ENCODE measurements at regions not wholly inside any gene's neighbourhood (a gene's known extent, or its start where the extent isn't known, plus 50 kb on each side); places are given as distances from the start of the nearest gene placed in this dataset.

DNA sequence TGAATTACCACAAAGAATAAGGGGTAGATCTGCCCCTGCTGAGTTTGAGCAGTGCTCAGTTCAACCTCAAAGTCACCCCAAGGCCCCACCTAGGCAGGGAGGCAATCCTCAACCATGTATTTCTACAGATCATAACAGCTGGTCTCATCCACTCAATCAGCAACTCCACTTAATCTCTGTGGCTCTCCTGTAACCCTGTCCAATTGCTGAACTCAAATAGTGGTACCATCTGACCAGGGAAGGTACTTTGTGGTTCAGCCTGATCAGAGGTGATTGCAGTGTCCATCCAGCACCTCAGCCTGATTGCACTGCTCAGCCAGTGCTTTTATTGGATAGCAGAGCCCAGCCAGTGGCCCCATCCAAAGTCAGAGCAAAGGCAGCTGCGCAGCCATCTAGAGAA lies 91.0 kb upstream of the SLC4A10 start:
- ChIA-PET CTCF (ENCODE audit: low intra/inter-chr PET ratio) (no interaction called here), POLR2A (no interaction called here)
- intact Hi-C loops (cut with micrococcal nuclease) (no loop called here), in situ Hi-C loops (cut with MboI) (no loop called here)
- no peak overlapping the region for H2AFZ ChIP-seq (ENCODE audit: low read depth, low read length)
- no peaks in the 10 kb centered on the region for H3K79me2 ChIP-seq (ENCODE audit: control insufficient read depth, insufficient read depth, low read length)
- no peak overlapping the region for H3K4me2 ChIP-seq (ENCODE audit: insufficient read depth, low read length)
- BruUV-seq (replicated peaks): no TSS peak
- no peaks in the 10 kb centered on the region for H3K36me3 ChIP-seq (ENCODE audit: control insufficient read depth, insufficient read depth, low read length)
- no peak for DNase-seq (ENCODE audit: extremely low read depth in 1 of 4, low spot score in 3 of 4)
- no peaks in the 10 kb centered on the region for H3K9me3 ChIP-seq (replicated peaks; ENCODE audit: control insufficient read depth, insufficient read depth, low read depth, low read length)
- WGBS (ENCODE audit: insufficient coverage, low coverage, missing lambda C conversion rate): 0% methylated on average over 1 of the region's 1 CpG
- FAIRE-seq: no peak
- no peak for ATAC-seq
- no peaks in the 10 kb centered on the region for H3K27me3 ChIP-seq (ENCODE audit: control insufficient read depth in 2 of 2, insufficient read depth in 2 of 2, low read length in 2 of 2)
- H3K4me1 ChIP-seq (replicated peaks in 1 of 2; ENCODE audit: control insufficient read depth in 2 of 2, insufficient read depth in 2 of 2, low read length in 2 of 2): no peaks in the 10 kb centered on the region
- no peak overlapping the region for H3K9ac ChIP-seq (ENCODE audit: insufficient read depth in 1 of 2, low read depth in 2 of 2, low read length in 2 of 2)
- H3K27ac ChIP-seq (ENCODE audit: extremely low read depth, low read depth, low read length): no peak overlapping the region
- H4K20me1 ChIP-seq (replicated peaks; ENCODE audit: control insufficient read depth, insufficient read depth, low read length): no peaks in the 10 kb centered on the region
- H3K4me3 ChIP-seq: no peak overlapping the region
- no peaks in the 10 kb centered on the region for H3K9me1 ChIP-seq (ENCODE audit: control insufficient read depth, insufficient read depth, low read length)
- no peak for TF ChIP-seq THRAP3 (IDR thresholded peaks at IDR 0.05; ENCODE audit: borderline replicate concordance)
- TF ChIP-seq, protein P1, sequence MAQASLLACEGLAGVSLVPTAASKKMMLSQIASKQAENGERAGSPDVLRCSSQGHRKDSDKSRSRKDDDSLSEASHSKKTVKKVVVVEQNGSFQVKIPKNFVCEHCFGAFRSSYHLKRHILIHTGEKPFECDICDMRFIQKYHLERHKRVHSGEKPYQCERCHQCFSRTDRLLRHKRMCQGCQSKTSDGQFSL (CRISPR knock-in tag; IDR thresholded peaks at IDR 0.05): no peak
- TF ChIP-seq, protein P1 (tag; IDR thresholded peaks at IDR 0.05): no peak
- TF ChIP-seq CBFB (CRISPR knock-in tag; IDR thresholded peaks at IDR 0.05): no peak
- no peak for TF ChIP-seq SNRNP70 (optimal IDR thresholded peaks at IDR 0.05; ENCODE audit: low read depth, low read length)
- TF ChIP-seq, protein P2, sequence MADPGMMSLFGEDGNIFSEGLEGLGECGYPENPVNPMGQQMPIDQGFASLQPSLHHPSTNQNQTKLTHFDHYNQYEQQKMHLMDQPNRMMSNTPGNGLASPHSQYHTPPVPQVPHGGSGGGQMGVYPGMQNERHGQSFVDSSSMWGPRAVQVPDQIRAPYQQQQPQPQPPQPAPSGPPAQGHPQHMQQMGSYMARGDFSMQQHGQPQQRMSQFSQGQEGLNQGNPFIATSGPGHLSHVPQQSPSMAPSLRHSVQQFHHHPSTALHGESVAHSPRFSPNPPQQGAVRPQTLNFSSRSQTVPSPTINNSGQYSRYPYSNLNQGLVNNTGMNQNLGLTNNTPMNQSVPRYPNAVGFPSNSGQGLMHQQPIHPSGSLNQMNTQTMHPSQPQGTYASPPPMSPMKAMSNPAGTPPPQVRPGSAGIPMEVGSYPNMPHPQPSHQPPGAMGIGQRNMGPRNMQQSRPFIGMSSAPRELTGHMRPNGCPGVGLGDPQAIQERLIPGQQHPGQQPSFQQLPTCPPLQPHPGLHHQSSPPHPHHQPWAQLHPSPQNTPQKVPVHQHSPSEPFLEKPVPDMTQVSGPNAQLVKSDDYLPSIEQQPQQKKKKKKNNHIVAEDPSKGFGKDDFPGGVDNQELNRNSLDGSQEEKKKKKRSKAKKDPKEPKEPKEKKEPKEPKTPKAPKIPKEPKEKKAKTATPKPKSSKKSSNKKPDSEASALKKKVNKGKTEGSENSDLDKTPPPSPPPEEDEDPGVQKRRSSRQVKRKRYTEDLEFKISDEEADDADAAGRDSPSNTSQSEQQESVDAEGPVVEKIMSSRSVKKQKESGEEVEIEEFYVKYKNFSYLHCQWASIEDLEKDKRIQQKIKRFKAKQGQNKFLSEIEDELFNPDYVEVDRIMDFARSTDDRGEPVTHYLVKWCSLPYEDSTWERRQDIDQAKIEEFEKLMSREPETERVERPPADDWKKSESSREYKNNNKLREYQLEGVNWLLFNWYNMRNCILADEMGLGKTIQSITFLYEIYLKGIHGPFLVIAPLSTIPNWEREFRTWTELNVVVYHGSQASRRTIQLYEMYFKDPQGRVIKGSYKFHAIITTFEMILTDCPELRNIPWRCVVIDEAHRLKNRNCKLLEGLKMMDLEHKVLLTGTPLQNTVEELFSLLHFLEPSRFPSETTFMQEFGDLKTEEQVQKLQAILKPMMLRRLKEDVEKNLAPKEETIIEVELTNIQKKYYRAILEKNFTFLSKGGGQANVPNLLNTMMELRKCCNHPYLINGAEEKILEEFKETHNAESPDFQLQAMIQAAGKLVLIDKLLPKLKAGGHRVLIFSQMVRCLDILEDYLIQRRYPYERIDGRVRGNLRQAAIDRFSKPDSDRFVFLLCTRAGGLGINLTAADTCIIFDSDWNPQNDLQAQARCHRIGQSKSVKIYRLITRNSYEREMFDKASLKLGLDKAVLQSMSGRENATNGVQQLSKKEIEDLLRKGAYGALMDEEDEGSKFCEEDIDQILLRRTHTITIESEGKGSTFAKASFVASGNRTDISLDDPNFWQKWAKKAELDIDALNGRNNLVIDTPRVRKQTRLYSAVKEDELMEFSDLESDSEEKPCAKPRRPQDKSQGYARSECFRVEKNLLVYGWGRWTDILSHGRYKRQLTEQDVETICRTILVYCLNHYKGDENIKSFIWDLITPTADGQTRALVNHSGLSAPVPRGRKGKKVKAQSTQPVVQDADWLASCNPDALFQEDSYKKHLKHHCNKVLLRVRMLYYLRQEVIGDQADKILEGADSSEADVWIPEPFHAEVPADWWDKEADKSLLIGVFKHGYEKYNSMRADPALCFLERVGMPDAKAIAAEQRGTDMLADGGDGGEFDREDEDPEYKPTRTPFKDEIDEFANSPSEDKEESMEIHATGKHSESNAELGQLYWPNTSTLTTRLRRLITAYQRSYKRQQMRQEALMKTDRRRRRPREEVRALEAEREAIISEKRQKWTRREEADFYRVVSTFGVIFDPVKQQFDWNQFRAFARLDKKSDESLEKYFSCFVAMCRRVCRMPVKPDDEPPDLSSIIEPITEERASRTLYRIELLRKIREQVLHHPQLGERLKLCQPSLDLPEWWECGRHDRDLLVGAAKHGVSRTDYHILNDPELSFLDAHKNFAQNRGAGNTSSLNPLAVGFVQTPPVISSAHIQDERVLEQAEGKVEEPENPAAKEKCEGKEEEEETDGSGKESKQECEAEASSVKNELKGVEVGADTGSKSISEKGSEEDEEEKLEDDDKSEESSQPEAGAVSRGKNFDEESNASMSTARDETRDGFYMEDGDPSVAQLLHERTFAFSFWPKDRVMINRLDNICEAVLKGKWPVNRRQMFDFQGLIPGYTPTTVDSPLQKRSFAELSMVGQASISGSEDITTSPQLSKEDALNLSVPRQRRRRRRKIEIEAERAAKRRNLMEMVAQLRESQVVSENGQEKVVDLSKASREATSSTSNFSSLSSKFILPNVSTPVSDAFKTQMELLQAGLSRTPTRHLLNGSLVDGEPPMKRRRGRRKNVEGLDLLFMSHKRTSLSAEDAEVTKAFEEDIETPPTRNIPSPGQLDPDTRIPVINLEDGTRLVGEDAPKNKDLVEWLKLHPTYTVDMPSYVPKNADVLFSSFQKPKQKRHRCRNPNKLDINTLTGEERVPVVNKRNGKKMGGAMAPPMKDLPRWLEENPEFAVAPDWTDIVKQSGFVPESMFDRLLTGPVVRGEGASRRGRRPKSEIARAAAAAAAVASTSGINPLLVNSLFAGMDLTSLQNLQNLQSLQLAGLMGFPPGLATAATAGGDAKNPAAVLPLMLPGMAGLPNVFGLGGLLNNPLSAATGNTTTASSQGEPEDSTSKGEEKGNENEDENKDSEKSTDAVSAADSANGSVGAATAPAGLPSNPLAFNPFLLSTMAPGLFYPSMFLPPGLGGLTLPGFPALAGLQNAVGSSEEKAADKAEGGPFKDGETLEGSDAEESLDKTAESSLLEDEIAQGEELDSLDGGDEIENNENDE (IDR thresholded peaks at IDR 0.05; ENCODE audit: low read depth, low read length): no peak
- TF ChIP-seq CHD1 (IDR thresholded peaks at IDR 0.05; ENCODE audit: low read length): no peak
- no peak for TF ChIP-seq BRCA1 (IDR thresholded peaks at IDR 0.05)
- no peak for TF ChIP-seq BRCA1 (CRISPR knock-in tag; IDR thresholded peaks at IDR 0.05)
- TF ChIP-seq, protein P3, sequence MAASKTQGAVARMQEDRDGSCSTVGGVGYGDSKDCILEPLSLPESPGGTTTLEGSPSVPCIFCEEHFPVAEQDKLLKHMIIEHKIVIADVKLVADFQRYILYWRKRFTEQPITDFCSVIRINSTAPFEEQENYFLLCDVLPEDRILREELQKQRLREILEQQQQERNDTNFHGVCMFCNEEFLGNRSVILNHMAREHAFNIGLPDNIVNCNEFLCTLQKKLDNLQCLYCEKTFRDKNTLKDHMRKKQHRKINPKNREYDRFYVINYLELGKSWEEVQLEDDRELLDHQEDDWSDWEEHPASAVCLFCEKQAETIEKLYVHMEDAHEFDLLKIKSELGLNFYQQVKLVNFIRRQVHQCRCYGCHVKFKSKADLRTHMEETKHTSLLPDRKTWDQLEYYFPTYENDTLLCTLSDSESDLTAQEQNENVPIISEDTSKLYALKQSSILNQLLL (CRISPR knock-in tag; IDR thresholded peaks at IDR 0.05; ENCODE audit: borderline replicate concordance): no peak
